Islet of Langerhans (tissue), 1 donor: ENCODE measurements at regions not wholly inside any gene's neighbourhood (a gene's known extent, or its start where the extent isn't known, plus 50 kb on each side); places are given as distances from the start of the nearest gene placed in this dataset.

Experiments used
- FAIRE-seq: peaks from one replicate; lab custom pipeline; 2011; peaks lifted over from hg19 to GRCh38; lab: Jason Lieb, UNC

DNA sequence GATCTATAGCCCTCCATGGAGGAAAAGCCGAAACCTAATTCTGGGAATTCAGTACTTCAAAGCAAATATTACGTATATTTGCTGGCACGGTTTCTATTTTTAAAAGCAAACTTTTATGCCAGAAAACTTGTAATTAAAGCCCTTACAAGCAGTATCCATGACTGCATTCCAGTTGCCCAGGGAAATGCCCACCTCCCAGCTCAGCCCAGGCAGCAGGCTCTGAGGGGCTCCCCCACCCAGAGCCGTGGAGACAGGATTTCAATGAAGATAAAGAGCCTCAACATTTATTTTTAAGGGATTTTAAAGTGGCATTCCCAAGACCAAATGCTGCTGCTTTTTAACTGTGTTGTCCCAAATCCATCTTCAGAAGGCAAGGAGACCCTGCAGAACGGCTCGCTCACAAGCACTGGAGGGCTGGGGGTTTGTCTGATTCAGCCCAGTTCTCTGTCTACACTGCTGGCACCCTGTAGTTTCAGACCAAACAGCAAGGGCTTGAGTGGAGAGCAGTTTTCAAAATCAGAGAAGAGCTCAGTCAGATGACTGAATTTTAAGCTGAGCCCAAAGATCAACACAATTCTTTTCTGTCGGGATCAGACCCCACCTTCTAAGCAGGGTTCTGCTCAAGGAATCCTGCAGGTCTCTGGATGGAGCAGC is 105.1 kb downstream of the KCNF1 start:
- FAIRE-seq = no peak

DNA sequence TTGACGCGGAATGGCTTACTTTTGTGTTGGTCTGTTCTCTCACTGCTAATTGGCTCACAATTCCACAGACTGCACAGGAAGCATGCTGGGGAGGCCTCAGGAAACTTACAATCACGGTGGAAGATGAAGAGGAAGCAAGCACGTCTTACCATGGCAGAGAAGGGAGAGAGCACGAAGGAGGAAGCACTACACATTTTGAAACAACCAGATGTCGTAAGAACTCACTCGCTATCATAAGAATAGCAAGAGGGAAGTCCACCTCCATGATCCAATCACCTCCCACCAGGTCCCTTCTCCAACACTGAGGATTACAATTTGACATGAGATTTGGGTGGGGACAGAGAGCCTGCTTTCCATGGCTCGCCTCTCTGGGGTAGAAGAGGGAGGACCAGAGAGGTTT is 106.2 kb downstream of the KCNF1 start:
- FAIRE-seq = no peak

- FAIRE-seq = no peak
Measured at GRCh38 chr2:11018651-11019185, 107.0 kb downstream of the KCNF1 start.

GRCh38 chr2:11019614-11020013 is 107.9 kb downstream of the KCNF1 start:
- FAIRE-seq = no peak

DNA sequence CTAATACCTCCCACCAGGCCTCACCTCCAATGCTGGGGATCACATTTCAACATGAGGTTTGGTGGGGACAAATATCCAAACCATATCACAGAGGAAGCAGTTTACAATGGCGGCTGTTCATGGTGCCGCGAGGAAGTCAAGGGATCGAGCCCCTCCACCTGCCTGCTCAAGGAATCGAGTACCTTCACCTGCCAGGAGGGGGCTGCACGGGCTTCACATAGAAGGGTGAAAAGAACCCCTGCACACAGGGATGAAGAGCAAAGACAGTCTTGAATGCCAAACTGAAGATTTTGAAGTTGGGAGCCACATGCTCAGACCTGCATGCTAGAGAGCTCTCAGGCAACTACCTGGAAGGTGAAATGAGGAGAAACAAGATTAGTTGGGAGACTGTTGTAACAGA is 110.3 kb downstream of the KCNF1 start:
- FAIRE-seq = no peak

GRCh38 chr2:11022591-11023273 is 111.0 kb downstream of the KCNF1 start:
- FAIRE-seq = no peak

DNA sequence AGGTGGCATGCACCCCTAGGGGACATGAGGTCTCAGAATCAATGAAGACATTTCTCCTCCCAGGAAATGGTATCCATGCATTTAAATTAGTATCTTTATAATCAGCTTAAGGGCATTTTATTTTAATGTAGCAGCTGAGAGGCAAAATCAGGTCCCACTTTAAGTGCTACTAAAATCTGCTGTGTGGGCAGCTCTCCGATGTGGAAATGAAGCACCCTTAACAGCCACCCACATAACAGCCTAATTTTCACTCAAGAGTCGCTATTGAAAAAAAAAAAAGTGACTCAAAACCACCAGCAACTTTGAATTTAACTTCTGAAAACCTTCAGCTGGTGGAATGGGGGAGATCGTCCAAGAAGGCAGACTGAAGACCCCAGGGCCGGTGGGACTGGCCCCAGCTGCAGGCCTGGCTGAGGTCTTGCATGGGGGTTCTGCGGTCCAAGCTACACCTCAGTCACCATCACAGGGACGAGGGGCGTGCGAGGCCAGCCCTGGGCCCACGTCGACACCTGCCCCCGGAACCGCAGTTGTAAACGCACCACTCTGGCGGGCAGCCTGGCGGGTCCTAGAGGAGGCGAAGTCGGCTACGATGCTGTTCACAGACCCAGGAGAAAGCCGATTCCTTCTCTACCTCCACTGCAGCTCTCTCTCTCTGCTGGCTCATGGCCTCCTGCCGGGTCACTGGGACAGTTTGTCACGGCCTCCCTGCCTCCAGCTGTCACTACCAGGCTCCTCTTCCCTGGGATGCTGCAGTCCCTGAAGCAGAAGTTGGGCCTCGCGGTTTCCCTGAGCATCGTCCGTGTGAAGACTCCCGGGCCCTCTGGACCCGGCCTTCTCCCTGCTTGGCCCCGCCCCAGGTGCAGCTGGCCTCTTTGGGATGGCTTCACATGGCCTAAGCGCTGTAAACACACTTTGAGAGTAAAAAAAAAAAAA is 111.9 kb downstream of the KCNF1 start:
- no peak for FAIRE-seq

- FAIRE-seq = no peak
Measured at GRCh38 chr2:11024259-11024645, 112.5 kb downstream of the KCNF1 start.

DNA sequence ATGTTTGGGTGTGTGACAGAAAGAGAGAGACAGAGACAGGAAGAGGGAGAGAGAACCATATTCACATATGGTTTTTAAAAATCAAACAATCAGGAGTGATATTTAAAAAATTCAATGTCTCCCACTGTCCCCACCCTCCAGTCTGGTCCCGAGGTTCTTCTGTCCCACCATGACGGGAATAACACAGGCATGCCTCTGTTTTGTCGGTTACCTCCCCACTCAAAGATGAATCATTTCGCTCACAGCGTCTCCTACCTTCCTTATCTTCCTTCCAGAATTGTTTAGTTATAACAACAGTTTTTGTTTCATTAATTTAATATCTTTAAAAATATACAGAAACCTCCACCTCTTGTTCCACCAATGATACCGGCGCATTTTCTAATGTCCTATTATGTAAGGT is 113.0 kb downstream of the KCNF1 start:
- no peak for FAIRE-seq

DNA sequence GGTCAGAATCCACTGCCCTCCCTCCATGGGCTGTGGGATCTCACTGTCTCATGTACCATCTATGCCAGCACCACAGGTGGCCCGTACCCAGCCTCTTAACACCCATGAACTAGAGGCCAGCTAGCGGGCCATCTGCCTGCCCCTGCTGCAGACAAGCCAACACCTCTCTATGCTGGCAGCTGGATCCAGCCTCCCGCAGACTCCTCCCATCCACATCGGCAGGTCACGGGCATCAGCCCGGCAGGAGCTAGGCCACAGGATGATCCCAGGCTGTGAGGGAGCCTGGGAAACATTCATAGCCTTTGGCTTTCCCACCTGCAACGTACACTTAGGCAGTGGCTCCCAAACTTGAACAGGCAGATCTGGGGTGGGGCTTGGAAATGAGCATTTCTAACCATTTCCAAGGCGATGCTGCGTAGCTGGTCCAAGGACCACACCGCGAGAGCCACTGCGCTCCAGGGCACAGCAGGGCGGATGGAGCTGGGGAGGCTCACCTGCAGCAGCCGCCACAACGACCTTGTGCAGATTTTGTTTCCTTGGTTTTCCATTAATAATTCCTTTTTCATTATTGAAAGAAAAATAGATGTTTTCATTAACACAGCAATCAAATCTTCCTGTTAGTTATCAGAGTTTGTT is 114.7 kb downstream of the KCNF1 start:
- no peak for FAIRE-seq

DNA sequence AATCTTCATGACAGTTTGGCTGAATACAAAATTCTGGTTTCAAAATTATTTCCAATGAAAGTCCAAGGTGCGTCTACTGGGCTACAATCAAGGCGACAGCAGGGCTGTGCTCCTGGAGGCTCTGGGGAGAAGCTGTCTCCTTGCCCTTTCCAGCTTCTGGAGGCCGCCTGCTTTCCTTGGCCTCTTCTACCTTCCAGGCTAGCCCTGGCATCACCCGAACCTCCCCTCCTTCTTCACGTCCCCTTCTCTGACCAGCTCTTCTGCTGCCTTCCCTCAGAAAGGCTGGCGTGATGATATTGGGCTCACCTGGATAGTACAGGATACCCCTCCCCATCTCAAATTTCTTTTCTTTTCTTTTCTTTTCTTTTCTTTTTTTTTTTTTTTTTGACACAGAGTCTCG is 115.5 kb downstream of the KCNF1 start:
- no peak for FAIRE-seq

DNA sequence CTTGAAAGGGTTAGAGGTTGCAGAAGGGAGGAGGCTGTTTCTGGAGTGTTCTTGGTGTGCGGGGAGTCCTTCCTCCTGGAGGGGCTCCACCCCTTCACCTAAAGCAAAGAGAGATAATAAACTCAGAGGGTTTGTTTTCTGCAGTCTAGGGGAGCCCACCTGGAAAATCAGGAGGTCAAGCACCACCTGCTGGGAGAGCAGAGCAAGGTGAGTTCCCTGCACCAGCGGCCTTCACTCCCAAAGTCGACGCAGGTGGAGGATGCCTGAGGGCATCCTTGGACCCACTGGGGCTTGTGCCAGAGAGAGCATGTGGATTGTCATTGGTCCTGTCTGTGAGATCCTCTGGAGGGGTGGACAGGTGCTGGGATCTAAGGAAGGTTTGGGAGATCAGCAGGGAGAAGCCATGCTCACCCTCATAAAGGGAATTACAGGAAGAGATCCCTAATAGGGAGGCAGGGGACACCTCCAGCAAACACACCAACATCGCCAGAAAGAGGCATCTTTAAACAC is 116.7 kb downstream of the KCNF1 start:
- FAIRE-seq = no peak

DNA sequence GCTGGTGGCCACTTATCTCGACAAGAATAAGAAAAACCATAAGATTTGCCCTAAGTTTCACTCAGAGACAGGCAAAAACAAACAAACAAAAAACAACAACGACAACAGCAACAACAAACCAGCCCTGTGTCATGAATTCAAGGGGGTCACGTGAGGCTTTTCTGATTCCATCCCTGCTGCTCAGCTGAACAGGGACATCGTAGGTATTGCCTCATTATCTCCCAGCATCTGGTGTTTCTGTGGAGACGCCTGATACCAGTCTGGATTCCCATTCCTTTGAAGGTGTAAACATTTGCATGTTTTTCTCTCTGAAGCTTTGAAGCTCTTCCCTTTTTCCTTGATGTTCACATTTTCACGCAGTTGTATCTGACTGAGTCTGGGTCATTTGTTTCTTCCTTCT is 117.4 kb downstream of the KCNF1 start:
- FAIRE-seq = no peak

DNA sequence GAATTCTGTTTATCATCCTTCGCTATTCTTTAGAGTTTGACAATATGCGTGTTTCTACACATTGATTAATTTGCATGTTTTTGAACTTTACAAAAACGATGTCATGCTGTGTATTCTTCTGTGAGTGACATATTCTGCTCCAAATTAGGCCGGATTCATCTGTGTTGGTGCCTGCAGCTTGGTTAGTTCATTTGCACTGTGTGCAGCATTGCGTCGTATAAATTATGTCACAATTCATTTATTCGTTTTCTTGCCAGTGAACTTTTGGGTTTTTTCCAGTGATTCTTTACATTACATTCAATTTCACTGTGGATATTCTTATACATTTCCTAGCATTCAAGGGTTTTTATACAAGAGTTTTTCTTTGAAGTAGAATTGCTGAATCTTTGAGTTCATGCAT is 118.3 kb downstream of the KCNF1 start:
- FAIRE-seq = no peak

DNA sequence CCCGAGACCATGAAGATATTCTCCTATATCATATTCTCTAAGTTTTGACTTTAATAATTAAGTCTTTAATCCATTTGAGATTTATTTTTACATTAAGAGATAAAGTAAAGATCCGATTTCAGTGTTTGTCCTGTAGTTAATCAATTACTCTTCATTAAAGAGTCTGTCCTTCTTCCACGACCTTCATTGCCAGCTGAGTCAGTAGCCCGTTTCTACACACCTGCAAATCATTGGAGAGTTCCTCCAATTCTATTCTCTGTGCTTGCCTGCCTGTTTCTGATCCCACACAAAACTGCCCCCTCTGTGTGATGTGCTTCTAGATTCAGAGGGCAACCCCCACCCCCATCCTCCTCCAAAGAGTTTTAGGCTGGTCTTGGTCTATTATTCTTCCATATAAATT is 119.2 kb downstream of the KCNF1 start:
- FAIRE-seq = peak; percentile 61

DNA sequence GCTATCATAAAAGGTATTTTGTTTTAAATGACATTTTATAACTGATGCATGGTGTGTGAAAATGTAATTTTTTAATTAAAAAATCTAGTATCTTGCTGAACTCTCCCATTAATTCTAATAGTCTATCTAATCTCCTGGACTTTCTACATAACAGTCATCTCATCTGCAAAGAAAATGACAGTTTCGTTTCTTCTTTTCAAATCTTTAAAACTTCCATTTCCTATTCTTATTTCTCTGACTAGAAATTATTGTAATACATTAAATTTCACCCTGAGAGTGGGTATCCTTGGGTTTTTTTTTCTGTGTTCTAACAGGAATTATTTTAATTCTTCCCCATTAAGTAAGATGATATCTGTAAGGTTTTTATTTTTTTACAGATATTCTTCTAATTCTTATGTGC is 120.1 kb downstream of the KCNF1 start:
- no peak for FAIRE-seq

DNA sequence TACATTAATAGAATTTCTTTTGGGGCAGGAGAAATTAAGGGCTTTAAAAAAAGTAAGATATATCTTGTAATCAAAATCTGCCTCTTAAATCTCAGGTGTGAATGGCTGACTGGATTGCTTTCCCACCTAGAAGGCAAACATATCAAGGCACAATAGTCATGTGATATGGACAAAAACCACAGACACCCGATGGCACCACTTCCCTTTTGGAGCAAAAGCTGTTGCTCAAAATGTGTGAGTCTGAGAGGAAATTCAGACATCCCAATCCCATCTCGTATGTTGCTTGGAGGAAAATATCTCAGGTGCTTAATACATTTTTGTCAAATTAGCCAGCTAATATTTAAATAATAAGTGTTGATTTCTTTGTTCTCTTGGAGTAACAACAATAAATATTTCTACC is 120.7 kb downstream of the KCNF1 start:
- FAIRE-seq = no peak

- FAIRE-seq = no peak
Measured at GRCh38 chr2:11033114-11033513, 121.4 kb downstream of the KCNF1 start.

DNA sequence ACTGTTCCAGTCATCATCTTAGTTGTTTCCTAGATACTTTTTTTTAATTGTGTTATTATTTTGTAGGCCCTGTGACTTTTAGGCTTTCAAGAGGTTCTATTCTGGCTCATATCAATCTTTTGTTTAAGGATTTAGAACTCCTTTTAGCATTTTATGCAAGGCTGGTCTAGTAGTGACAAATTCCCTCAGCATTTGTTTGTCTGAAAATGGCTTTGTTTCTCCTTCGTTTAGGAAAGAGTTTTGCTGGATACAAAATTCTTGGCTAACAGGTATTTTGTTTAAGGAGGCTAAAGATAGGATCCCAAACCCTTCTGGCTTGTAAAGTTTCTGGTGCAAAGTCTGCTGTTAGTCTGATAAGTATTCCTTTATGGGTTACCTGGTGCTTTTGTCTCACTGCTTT is 116.6 kb upstream of the SLC66A3 start:
- no peak for FAIRE-seq

GRCh38 chr2:11040992-11041391 is 114.3 kb upstream of the SLC66A3 start:
- FAIRE-seq = no peak

DNA sequence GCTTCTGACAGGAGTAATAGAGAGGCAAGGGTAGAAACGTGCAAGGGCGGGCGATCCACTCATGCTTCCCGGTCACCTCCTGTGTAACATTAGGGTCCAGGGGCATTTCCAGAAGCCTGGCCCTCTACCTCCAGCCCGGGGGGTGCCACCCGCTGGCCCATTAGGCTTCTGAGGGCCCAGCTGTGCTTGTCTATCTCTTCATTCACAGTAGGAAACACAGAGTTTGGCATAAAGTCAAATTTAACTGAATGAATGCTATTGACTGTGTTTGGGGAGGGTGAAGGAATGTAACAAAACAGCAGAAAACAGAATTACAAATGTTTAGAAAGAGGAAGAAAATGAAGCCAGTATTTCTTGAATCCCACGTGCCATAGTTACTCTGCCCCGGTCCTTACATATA is 112.4 kb upstream of the SLC66A3 start:
- FAIRE-seq = no peak

- FAIRE-seq = no peak
Measured at GRCh38 chr2:11043245-11043644, 112.0 kb upstream of the SLC66A3 start.
